Tibial nerve (tissue), 3 donors: ENCODE measurements at regions not wholly inside any gene's neighbourhood (a gene's known extent, or its start where the extent isn't known, plus 50 kb on each side); places are given as distances from the start of the nearest gene placed in this dataset.
"Not testable (repeated sequence)": the region's sequence is repeated elsewhere in the genome, so short reads cannot be mapped to it uniquely, and the experiment has no call there.

Experiments used
- POLR2A ChIP-seq, 2 donors: fragments of 450-650 bp; IDR thresholded peaks; one replicate each; pipeline ENCODE4 v1.6.1; 2017; ENCODE audit warnings: antibody characterized with exemption in 2 of 2, mild to moderate bottlenecking in 2 of 2, moderate library complexity in 2 of 2
- TF ChIP-seq, protein P1 (sequence below), 5 experiments: fragments of 200-600 bp in 3 of 5; fragments of 450-650 bp in 2 of 5; sonication (generic) in 3 of 5; IDR thresholded peaks; one replicate each; pipeline ENCODE4 v1.5.1; 2016 to 2019; ENCODE audit warnings: antibody characterized with exemption in 5 of 5, mild to moderate bottlenecking in 3 of 5, moderate library complexity in 2 of 5

DNA sequence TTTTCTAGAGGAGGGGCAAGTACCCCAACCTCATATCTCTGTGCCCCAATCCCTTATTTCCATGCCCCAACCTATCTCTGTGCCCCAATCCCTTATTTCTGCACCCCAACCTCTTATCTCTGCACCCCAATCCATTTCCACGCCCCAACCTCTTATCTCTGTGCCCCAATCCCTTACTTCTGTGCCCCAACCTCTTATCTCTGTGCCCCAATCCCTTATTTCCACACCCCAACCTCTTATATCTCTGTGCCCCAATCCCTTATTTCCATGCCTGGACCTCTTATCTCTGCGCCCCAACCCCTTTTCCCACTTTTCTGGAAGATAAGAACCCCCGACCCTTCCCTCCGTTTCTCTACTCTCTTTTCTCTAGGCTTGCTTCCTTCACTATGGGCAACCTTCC is 199.0 kb downstream of the JRKL start:
- TF ChIP-seq, protein P1, sequence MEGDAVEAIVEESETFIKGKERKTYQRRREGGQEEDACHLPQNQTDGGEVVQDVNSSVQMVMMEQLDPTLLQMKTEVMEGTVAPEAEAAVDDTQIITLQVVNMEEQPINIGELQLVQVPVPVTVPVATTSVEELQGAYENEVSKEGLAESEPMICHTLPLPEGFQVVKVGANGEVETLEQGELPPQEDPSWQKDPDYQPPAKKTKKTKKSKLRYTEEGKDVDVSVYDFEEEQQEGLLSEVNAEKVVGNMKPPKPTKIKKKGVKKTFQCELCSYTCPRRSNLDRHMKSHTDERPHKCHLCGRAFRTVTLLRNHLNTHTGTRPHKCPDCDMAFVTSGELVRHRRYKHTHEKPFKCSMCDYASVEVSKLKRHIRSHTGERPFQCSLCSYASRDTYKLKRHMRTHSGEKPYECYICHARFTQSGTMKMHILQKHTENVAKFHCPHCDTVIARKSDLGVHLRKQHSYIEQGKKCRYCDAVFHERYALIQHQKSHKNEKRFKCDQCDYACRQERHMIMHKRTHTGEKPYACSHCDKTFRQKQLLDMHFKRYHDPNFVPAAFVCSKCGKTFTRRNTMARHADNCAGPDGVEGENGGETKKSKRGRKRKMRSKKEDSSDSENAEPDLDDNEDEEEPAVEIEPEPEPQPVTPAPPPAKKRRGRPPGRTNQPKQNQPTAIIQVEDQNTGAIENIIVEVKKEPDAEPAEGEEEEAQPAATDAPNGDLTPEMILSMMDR (IDR thresholded peaks at IDR 0.05) = not testable (repeated sequence)
- TF ChIP-seq POLR2A (IDR thresholded peaks at IDR 0.05) = not testable (repeated sequence)
